Spleen (tissue), 7 donors: ENCODE measurements at regions not wholly inside any gene's neighbourhood (a gene's known extent, or its start where the extent isn't known, plus 50 kb on each side); places are given as distances from the start of the nearest gene placed in this dataset.

Experiments
- POLR2A ChIP-seq, 3 donors: fragments of 450-650 bp; IDR thresholded peaks; one replicate each; pipeline ENCODE4 v1.5.1; 2017; ENCODE audit warnings: antibody characterized with exemption in 3 of 3, mild to moderate bottlenecking in 1 of 3
- TF ChIP-seq, protein P1 (sequence below), 11 experiments: fragments of 200-600 bp in 7 of 11; fragments of 450-650 bp in 4 of 11; sonication (generic) in 4 of 11; IDR thresholded peaks in 8 of 11; conservative IDR thresholded peaks in 3 of 11; 1 replicate in 7 of 11; 2 replicates in 4 of 11; pipeline versions ENCODE4 v1.4.0 to v1.8.0; 2016 to 2021; ENCODE audit warnings: antibody characterized with exemption in 11 of 11, inconsistent platforms in 4 of 11, mild to moderate bottlenecking in 1 of 11
- donor health status: DM: no; HTN: no; CAD: no; lungs with moderate emphysema.
- donor health status: DM: no; HTN: no; CAD: no.
- donor health status: DM: no; HTN: no; CAD: no.

- TF ChIP-seq, protein P1, sequence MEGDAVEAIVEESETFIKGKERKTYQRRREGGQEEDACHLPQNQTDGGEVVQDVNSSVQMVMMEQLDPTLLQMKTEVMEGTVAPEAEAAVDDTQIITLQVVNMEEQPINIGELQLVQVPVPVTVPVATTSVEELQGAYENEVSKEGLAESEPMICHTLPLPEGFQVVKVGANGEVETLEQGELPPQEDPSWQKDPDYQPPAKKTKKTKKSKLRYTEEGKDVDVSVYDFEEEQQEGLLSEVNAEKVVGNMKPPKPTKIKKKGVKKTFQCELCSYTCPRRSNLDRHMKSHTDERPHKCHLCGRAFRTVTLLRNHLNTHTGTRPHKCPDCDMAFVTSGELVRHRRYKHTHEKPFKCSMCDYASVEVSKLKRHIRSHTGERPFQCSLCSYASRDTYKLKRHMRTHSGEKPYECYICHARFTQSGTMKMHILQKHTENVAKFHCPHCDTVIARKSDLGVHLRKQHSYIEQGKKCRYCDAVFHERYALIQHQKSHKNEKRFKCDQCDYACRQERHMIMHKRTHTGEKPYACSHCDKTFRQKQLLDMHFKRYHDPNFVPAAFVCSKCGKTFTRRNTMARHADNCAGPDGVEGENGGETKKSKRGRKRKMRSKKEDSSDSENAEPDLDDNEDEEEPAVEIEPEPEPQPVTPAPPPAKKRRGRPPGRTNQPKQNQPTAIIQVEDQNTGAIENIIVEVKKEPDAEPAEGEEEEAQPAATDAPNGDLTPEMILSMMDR (IDR thresholded peaks at IDR 0.05 in 8 of 11, conservative IDR thresholded peaks at IDR 0.05 in 3 of 11) = no peak
- no peak for TF ChIP-seq POLR2A (IDR thresholded peaks at IDR 0.05)
These were observed 228.1 kb downstream of the TMEM200A start for GRCh38 chr6:130593948-130594347.
